ENCODE measurements at regions not wholly inside any gene's neighbourhood (a gene's known extent, or its start where the extent isn't known, plus 50 kb on each side); places are given as distances from the start of the nearest gene placed in this dataset.

DNA sequence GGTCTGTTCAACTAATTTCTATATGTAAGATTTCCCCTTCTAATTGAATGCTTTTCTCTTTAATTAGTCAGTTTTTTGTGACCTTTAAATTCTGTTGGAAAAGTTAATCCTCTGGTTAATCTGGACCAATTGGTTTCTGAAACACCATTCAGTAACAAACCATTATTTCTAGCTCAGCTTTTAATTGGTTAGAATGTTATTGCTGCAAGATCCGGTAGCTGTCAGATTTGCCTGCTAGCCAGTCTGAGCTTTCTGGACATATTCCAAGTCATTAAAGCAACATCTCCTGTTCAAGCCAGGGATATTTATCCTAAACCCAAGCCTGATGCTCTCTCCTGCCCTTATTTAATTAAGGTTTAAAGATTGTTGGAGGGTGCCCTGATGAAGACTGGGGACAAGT, 55.1 kb upstream of the FBXL4 start:
- intact Hi-C loops (cut with DNase I), result no loop called here
- 19 to 49% methylated on average over 1 of the region's 1 CpG for WGBS, 2 donors

DNA sequence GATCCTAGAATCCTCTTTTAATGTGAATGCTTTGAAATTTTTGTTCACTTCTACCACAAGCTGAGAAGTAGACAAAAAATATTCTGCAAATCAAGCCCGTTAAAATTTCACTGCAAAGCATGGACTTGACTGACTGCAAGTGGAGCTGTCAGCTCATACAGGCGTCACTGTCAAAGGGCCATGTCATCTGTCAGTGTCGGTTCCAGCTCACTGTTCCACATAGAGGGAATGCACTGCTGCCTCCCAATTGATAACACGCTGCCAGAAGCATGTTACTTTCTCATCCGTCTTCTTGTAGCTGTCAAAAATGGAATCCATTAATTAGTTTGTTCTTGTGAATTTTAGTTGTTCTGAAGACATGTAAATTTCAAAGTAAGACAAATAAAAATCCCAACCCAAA, 50.4 kb upstream of the FBXL4 start:
- H3K27ac ChIP-seq, result no peak overlapping the region
- no peaks in the 10 kb centered on the region for H3K36me3 ChIP-seq
- no peak for DNase-seq
- TF ChIP-seq POLR2A (IDR thresholded peaks at IDR 0.05), result no peak
- TF ChIP-seq EP300 (IDR thresholded peaks at IDR 0.05), result no peak
- TF ChIP-seq CTCF (IDR thresholded peaks at IDR 0.05), result no peak
- no peak for TF ChIP-seq POLR2AphosphoS5 (IDR thresholded peaks at IDR 0.05)
- no peak overlapping the region for H3K4me3 ChIP-seq
- 87 to 90% methylated on average over 5 of the region's 5 CpGs for WGBS, 2 donors
- H3K4me1 ChIP-seq, result no peaks in the 10 kb centered on the region
- H3K27me3 ChIP-seq, result no peaks in the 10 kb centered on the region
- intact Hi-C loops (cut with DNase I), result no loop called here
- no peaks in the 10 kb centered on the region for H3K9me3 ChIP-seq

More for the DNA sequence above, 55.1 kb upstream of the FBXL4 start:
- Histone ChIP-seq H3K4me3 (no peak overlapping the region), H3K36me3 (no peaks in the 10 kb centered on the region), H3K4me1 (no peaks in the 10 kb centered on the region), H3K27me3 (no peaks in the 10 kb centered on the region), H3K9me3 (no peaks in the 10 kb centered on the region), H3K27ac (no peak overlapping the region)
- no peak for TF ChIP-seq EP300 (IDR thresholded peaks at IDR 0.05)
- TF ChIP-seq POLR2AphosphoS5 (IDR thresholded peaks at IDR 0.05), result no peak
- TF ChIP-seq POLR2A (IDR thresholded peaks at IDR 0.05), result no peak
- TF ChIP-seq CTCF (IDR thresholded peaks at IDR 0.05), result no peak
- DNase-seq, result no peak

Small RNA genes lying in the stretch of these regions (small RNA-seq; reads per million reads assigned to genes)
- 0 reads per million in 3 donors for gene MIR548AI
